NCI-H2081 treated with DMSO at 0.1 percent for 48 hours (cell line): ENCODE measurements at regions not wholly inside any gene's neighbourhood (a gene's known extent, or its start where the extent isn't known, plus 50 kb on each side); places are given as distances from the start of the nearest gene placed in this dataset.
"Not testable (repeated sequence)": the region's sequence is repeated elsewhere in the genome, so short reads cannot be mapped to it uniquely, and the experiment has no call there.

Experiments used
- DNase-seq: peaks from one replicate; lab custom pipeline; 2025; lab: John Stamatoyannopoulos, UW

- DNase-seq = no peak
These were observed 70.3 kb upstream of the PRMT8 start for GRCh38 chr12:3420693-3421092.

GRCh38 chr12:3421191-3421978 is 69.6 kb upstream of the PRMT8 start:
- DNase-seq = no peak

- not testable (repeated sequence) for DNase-seq
These were observed 66.2 kb upstream of the PRMT8 start for GRCh38 chr12:3424796-3425195.

GRCh38 chr12:3427956-3428355 is 63.0 kb upstream of the PRMT8 start:
- no peak for DNase-seq

GRCh38 chr12:3428631-3429030 is 62.4 kb upstream of the PRMT8 start:
- no peak for DNase-seq

GRCh38 chr12:3429523-3429922 is 61.5 kb upstream of the PRMT8 start:
- not testable (repeated sequence) for DNase-seq

- no peak for DNase-seq
These were observed 59.3 kb upstream of the PRMT8 start for GRCh38 chr12:3431686-3432085.

GRCh38 chr12:3432176-3432742 is 58.7 kb upstream of the PRMT8 start:
- DNase-seq = no peak

GRCh38 chr12:3432868-3433267 is 58.1 kb upstream of the PRMT8 start:
- no peak for DNase-seq

GRCh38 chr12:3436461-3437065 is 54.4 kb upstream of the PRMT8 start:
- DNase-seq = peak; percentile 58

- DNase-seq = no peak
These were observed 53.0 kb upstream of the PRMT8 start for GRCh38 chr12:3437986-3438385.

GRCh38 chr12:3438401-3438800 is 52.6 kb upstream of the PRMT8 start:
- no peak for DNase-seq
